ENCODE measurements at regions not wholly inside any gene's neighbourhood (a gene's known extent, or its start where the extent isn't known, plus 50 kb on each side); places are given as distances from the start of the nearest gene placed in this dataset.

DNA sequence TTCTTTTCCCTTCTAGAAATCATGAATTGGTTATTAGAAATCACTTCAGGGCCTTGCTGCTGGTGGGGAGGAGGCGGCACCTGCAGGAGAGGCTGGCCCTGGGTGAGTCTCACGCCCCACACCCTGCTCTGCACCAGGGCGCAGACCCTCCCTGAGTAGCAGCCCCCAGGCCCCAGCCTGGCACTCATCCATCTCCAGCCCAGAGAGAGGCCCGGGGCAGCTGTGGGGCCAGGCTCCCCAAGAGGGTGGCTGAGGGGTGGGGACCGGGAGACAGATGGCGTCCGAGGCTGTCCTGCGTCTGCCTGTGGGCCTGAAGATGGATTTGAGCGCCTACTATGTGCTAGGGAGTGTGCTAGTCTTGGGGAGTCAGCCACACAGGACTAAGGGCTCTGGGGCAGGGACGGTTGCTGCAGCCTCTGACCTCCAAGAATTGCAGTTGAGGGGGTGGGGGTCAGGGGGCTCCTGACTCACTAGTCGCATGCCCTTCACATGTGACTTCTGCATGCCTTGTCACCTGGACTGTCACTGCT lies 59.6 kb upstream of the GATA5 start:
- TF ChIP-seq, protein P1, sequence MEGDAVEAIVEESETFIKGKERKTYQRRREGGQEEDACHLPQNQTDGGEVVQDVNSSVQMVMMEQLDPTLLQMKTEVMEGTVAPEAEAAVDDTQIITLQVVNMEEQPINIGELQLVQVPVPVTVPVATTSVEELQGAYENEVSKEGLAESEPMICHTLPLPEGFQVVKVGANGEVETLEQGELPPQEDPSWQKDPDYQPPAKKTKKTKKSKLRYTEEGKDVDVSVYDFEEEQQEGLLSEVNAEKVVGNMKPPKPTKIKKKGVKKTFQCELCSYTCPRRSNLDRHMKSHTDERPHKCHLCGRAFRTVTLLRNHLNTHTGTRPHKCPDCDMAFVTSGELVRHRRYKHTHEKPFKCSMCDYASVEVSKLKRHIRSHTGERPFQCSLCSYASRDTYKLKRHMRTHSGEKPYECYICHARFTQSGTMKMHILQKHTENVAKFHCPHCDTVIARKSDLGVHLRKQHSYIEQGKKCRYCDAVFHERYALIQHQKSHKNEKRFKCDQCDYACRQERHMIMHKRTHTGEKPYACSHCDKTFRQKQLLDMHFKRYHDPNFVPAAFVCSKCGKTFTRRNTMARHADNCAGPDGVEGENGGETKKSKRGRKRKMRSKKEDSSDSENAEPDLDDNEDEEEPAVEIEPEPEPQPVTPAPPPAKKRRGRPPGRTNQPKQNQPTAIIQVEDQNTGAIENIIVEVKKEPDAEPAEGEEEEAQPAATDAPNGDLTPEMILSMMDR (IDR thresholded peaks at IDR 0.05), result no peak
- TF ChIP-seq POLR2A (IDR thresholded peaks at IDR 0.05), result no peak
